HG02798 (cell line): ENCODE measurements at regions not wholly inside any gene's neighbourhood (a gene's known extent, or its start where the extent isn't known, plus 50 kb on each side); places are given as distances from the start of the nearest gene placed in this dataset.

ENCODE experiments used
- ATAC-seq: cut with Tn5 transposase; IDR thresholded peaks from one replicate; pipeline ENCODE4 v1.9.1; 2021; ENCODE audit warnings: mild to moderate bottlenecking; ENCODE audit not compliant: unreplicated experiment, poor library complexity

DNA sequence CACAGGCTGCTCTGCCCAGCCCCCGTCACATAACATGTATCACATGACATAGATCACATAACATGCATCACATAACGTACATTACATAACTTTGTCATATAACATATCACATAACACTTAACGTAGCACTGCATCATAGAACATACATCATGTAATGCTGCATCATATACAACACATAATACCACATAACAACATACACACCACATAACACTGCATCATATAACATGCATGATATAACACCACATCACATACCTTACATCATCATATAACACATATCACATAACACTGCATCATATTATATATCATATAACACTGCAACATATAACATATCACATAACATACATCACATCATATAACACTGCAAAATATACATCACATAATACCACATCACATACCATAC is 83.8 kb downstream of the AXIN2 start:
- ATAC-seq, result no peak

DNA sequence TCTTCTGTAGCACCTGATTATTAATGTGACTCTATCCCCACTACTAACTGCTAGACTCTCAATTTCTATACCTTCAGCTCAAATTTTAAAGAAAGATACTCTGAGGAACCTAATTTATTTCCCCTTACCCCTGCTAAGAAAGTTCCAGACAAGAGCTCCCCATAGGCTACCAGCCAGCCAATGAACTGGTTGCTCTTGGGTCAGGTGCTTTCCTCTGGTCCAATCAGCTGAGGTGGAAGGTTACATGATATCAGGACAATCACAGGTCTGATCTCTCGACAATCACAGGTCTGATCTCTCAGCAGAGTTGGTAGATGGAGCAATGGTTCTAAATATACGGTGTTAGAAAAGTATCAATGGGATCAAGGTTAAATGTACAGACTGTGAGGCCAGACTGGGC is 86.8 kb downstream of the AXIN2 start:
- ATAC-seq, result no peak

DNA sequence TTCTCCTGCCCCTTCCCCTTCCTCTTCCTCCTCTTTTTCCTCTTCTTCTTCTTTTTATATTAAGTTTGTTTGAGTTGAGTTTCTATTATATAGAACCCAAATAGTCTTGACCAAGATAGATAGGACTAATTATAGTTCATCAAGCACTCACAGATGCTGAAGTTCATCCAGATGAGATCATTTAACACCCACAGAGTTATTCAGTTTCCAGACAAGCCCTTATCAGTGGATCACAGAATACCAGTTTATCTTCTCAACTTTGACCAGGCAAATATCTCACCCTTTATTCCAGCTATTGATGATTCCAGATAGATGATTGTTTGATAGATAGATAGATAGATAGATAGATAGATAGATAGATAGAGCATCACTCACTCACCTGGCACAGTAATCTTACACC is 87.5 kb downstream of the AXIN2 start:
- no peak for ATAC-seq

GRCh38 chr17:65473363-65473762 is 88.1 kb downstream of the AXIN2 start:
- ATAC-seq, result no peak

- no peak for ATAC-seq
Measured at GRCh38 chr17:65472666-65473309, 88.7 kb downstream of the AXIN2 start.

DNA sequence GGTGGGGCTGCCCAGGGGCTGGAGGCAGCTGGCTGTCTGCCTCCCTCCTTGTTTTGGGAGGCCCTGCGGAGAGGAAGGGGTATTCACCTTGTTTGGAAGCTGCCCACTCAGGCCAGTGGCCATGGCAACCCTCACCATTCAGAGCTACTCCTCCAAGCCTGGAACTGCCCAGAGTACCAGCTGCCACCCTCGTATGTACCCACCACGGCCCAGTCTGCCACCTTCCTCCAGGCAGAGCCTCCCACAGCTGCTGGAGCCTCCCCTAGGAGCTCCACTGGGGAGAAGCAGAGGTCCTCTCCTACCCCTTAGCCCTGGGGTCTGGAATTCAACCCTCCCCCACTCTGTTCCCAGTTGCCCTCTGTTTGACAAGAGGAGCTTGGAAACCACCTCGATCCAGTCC is 90.7 kb downstream of the AXIN2 start:
- no peak for ATAC-seq

- no peak for ATAC-seq
Measured at GRCh38 chr17:65468321-65468720, 93.1 kb downstream of the AXIN2 start.

DNA sequence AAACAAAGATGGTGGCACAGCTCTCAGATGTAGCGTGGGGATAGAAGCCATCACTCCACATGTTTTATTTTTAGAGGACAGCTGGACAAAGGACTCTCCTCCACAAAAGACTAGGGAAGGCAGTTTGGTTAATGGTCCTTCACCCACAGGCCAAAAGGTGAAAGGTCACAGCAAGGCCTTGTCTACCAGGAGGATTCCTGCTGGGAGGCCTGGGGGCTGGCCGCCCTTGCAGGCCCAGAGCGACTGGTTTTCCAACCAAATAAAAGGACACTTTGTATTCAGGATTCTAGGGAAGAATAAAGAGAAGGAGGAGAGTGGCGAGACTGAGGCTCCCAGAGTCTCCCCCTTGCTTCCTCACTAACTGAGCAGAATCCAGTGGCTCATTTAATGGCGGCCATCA is 94.3 kb downstream of the AXIN2 start:
- no peak for ATAC-seq

DNA sequence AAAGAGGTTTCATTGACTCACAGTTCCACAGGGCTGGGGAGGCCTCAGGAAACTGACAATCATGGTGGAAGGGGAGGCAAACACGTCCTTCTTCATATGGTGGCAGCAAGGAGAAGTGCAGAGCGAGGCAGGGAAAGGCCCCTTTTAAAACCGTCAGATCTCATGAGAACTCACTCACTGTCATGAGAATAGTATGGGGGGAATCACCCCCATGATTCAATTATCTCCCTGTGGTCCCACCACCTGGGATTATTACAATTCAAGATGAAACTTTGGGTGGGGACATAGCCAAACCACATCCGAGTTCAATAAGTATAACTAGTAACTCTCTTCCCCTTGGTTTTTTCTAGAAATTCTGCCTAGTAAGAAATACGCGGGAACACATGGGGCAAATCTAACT is 94.9 kb downstream of the AXIN2 start:
- ATAC-seq, result no peak

GRCh38 chr17:65463242-65463641 is 98.2 kb downstream of the AXIN2 start:
- no peak for ATAC-seq

- no peak for ATAC-seq
Measured at GRCh38 chr17:65459677-65460347, 101.6 kb downstream of the AXIN2 start.

- no peak for ATAC-seq
Measured at GRCh38 chr17:65457635-65458257, 103.7 kb downstream of the AXIN2 start.

DNA sequence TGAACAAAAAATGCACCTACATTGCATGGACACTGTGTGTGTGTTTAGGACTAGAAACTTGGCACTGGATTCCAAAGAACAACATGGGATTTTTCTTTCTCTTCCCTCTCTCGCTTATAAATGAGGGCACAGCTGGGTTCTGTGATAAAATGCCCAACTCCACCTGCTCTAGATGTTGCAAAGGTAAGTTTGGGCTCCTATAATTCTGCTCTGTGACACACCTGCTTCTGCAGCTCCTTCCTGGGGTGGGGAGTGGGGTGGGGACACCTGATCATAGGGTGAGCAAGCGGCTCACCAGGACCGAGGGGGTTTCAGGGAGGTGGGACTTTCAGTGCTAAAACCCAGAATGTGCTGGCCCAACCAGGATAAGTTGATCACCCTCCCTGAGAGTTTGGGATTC is 104.3 kb downstream of the AXIN2 start:
- no peak for ATAC-seq

- ATAC-seq, result no peak
Measured at GRCh38 chr17:65456368-65457151, 104.9 kb downstream of the AXIN2 start.

- ATAC-seq, result no peak
Measured at GRCh38 chr17:65455972-65456343, 105.5 kb downstream of the AXIN2 start.

DNA sequence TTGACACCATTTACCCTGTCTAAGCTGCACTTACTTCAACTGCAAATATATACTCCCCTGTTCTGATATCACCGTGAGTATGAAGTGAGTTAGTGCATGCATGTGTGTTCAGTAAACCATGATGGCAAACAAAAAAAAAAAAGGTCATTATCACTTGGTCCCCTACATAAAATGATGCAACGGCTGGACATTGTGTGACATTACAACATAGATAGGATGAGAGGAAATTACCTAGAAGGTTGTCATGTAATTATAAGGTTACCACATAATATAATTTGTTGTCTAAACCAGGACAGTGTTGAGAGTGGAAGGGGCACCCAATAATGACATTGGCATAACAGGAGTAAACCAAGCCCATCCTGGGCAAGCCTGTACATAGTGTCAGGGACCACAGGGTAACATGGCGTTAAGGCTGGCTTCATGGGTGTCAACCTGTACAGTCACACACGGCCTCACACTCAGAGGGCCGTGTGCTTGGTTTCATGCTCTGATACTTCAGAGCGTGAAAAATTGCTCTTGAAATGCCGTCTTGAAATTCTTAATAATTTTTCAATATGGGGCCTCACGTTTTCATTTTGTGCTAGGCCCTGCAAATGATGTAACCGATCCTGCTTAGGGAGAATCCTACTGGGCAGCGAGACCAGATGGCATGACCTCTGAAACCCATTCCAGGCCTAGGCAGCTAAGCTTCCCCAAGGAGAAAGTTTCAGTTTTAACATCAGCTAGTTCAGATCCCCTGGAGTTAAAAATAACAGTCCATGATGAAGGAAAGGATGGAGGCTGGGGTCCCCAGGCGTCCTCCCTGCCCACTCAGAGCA is 106.1 kb downstream of the AXIN2 start:
- ATAC-seq, result no peak

- ATAC-seq, result no peak
Measured at GRCh38 chr17:65453204-65453931, 108.1 kb downstream of the AXIN2 start.

DNA sequence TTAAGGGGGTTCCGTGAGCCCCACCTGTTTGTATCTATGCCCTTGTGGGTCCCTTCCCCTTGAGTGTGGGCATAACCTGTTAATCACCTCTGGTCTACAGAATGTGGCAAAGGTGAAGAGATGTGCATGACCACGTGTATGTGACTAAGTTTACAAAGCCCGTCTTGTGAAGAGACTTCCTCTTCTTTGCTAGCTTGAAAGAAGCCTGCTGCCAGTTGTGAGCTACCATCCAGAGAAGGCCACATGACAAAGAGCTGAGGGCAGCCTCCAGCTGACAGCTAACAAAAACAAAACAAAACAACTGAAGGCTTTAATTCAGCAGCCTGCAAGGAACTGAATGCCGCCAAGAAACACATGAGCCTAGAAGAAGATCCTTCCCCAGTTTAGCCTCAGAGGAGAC is 112.0 kb downstream of the AXIN2 start:
- no peak for ATAC-seq

- ATAC-seq, result no peak
Measured at GRCh38 chr17:65447823-65448222, 113.6 kb downstream of the AXIN2 start.
